Liver (tissue), 8 donors: ENCODE measurements at regions not wholly inside any gene's neighbourhood (a gene's known extent, or its start where the extent isn't known, plus 50 kb on each side); places are given as distances from the start of the nearest gene placed in this dataset.

Source experiments
- DNase-seq: peaks from one replicate; pipeline ENCODE4 v3.0.0-alpha.2; 2017; ENCODE audit warnings: low spot score
- H3K27ac ChIP-seq, 2 donors: one replicate each; pipeline ENCODE4 v1.7.0; 2013; ENCODE audit warnings: inconsistent platforms in 2 of 2, low read length in 2 of 2, control low read depth in 1 of 2, low read depth in 1 of 2, mild to moderate bottlenecking in 1 of 2
- H3K27me3 ChIP-seq, 4 donors: one replicate each; pipeline versions ENCODE4 v1.6.1 to v1.7.0; 2013; ENCODE audit warnings: low read length in 3 of 4, inconsistent platforms in 1 of 4, mild to moderate bottlenecking in 1 of 4, moderate library complexity in 1 of 4; ENCODE audit not compliant: control insufficient read depth in 4 of 4, insufficient read depth in 4 of 4
- H3K36me3 ChIP-seq, 4 donors: one replicate each; pipeline versions ENCODE4 v1.6.1 to v1.7.0; 2013; ENCODE audit warnings: low read length in 3 of 4, mild to moderate bottlenecking in 3 of 4, low read depth in 1 of 4, moderate library complexity in 1 of 4; ENCODE audit not compliant: control insufficient read depth in 4 of 4, insufficient read depth in 3 of 4
- H3K4me1 ChIP-seq, 4 donors: one replicate each; pipeline versions ENCODE4 v1.6.1 to v1.7.0; 2013; ENCODE audit warnings: low read length in 3 of 4, mild to moderate bottlenecking in 3 of 4, moderate library complexity in 1 of 4; ENCODE audit not compliant: control insufficient read depth in 4 of 4, insufficient read depth in 4 of 4
- H3K4me3 ChIP-seq, 3 donors: one replicate each; pipeline versions ENCODE4 v1.6.1 to v1.7.0; 2013; ENCODE audit warnings: low read length in 3 of 3, control low read depth in 1 of 3, low read depth in 1 of 3, mild to moderate bottlenecking in 1 of 3
- H3K9ac ChIP-seq, 2 donors: one replicate each; pipeline ENCODE4 v1.7.0; 2013; ENCODE audit warnings: low read length in 2 of 2, mild to moderate bottlenecking in 2 of 2, moderate library complexity in 2 of 2, control low read depth in 1 of 2, low read depth in 1 of 2
- H3K9me3 ChIP-seq, 4 donors: one replicate each; pipeline versions ENCODE4 v1.6.1 to v1.7.0; 2013; ENCODE audit warnings: low read length in 3 of 4; ENCODE audit not compliant: control insufficient read depth in 4 of 4
- ATF3 ChIP-seq: IDR thresholded peaks from 2 replicates; pipeline ENCODE4 v1.6.1; 2016; ENCODE audit warnings: antibody characterized with exemption
- CTCF ChIP-seq: fragments of 150-350 bp; IDR thresholded peaks from 2 replicates; pipeline ENCODE4 v1.5.1; 2017; ENCODE audit warnings: improper control_type of control experiment, low read depth, low read length; ENCODE audit not compliant: missing input control
- EGR1 ChIP-seq, 2 donors: IDR thresholded peaks; 2 replicates each; pipeline ENCODE4 v1.6.1; 2016 to 2018; ENCODE audit warnings: antibody characterized with exemption in 2 of 2, low read depth in 2 of 2
- FOXA1 ChIP-seq: IDR thresholded peaks from 2 replicates; pipeline ENCODE4 v1.6.1; 2016; ENCODE audit warnings: antibody characterized with exemption
- FOXA2 ChIP-seq: IDR thresholded peaks from 2 replicates; pipeline ENCODE4 v1.6.1; 2016; ENCODE audit warnings: antibody characterized with exemption
- GABPA ChIP-seq, 2 donors: IDR thresholded peaks in 1 of 2; conservative IDR thresholded peaks in 1 of 2; 2 replicates each; pipeline ENCODE4 v1.6.1; 2016; ENCODE audit warnings: antibody characterized with exemption in 2 of 2, mild to moderate bottlenecking in 1 of 2, moderate library complexity in 1 of 2
- HNF4A ChIP-seq, 2 donors: conservative IDR thresholded peaks; 2 replicates each; pipeline ENCODE4 v1.6.1; 2016; ENCODE audit warnings: antibody characterized with exemption in 2 of 2, mild to moderate bottlenecking in 2 of 2
- HNF4G ChIP-seq: IDR thresholded peaks from 2 replicates; pipeline ENCODE4 v1.6.1; 2016; ENCODE audit warnings: antibody characterized with exemption
- JUND ChIP-seq, 2 donors: IDR thresholded peaks; 2 replicates each; pipeline ENCODE4 v1.6.1; 2016; ENCODE audit warnings: antibody characterized with exemption in 2 of 2
- MAX ChIP-seq: IDR thresholded peaks from 2 replicates; pipeline ENCODE4 v1.6.1; 2016; ENCODE audit warnings: antibody characterized with exemption
- NR2F2 ChIP-seq: IDR thresholded peaks from 2 replicates; pipeline ENCODE4 v1.6.1; 2016; ENCODE audit warnings: antibody characterized with exemption
- RAD21 ChIP-seq, 2 donors: IDR thresholded peaks; 2 replicates each; pipeline ENCODE4 v1.6.1; 2016; ENCODE audit warnings: antibody characterized with exemption in 2 of 2, mild to moderate bottlenecking in 2 of 2
- RXRA ChIP-seq, 2 donors: IDR thresholded peaks; 2 replicates each; pipeline ENCODE4 v1.6.1; 2017 to 2018; ENCODE audit warnings: antibody characterized with exemption in 2 of 2, mild to moderate bottlenecking in 1 of 2
- SP1 ChIP-seq: IDR thresholded peaks from 2 replicates; pipeline ENCODE4 v1.6.1; 2018; ENCODE audit warnings: antibody characterized with exemption, mild to moderate bottlenecking
- TAF1 ChIP-seq: conservative IDR thresholded peaks from 2 replicates; pipeline ENCODE4 v1.6.1; 2016; ENCODE audit warnings: antibody characterized with exemption, mild to moderate bottlenecking
- YY1 ChIP-seq: IDR thresholded peaks from 2 replicates; pipeline ENCODE4 v1.6.1; 2016; ENCODE audit warnings: antibody characterized with exemption, mild to moderate bottlenecking
- ZBTB33 ChIP-seq: IDR thresholded peaks from 2 replicates; pipeline ENCODE4 v1.6.1; 2016; ENCODE audit warnings: antibody characterized with exemption
- WGBS: extraction: QIAGEN DNeasy Blood & Tissue Kit; methylation state at CpG from one replicate; pipeline ENCODE4 v1.1.7; 2013; 5-methylcytosine and 5-hydroxymethylcytosine counted together
- donor health status: healthy.
- donor health status: healthy.
- donor health status: healthy.
- donor health status: healthy.
- donor health status: healthy.

GRCh38 chr9:103977163-103977562 lies 116.9 kb upstream of the SMC2 start:
- Histone ChIP-seq H3K9me3 (no peaks in the 10 kb centered on the region), H3K27me3 (no peaks in the 10 kb centered on the region), H3K4me3 (no peak overlapping the region), H3K4me1 (no peaks in the 10 kb centered on the region), H3K9ac (no peak overlapping the region), H3K27ac (no peak overlapping the region), H3K36me3 (no peaks in the 10 kb centered on the region)
- no peak for DNase-seq
- WGBS = 52% methylated on average over 3 of the region's 3 CpGs
- no peak for TF ChIP-seq YY1
- TF ChIP-seq JUND (IDR thresholded peaks at IDR 0.05) = no peak
- no peak for TF ChIP-seq FOXA1
- no peak for TF ChIP-seq EGR1 (IDR thresholded peaks at IDR 0.05; ENCODE audit: low read depth in 2 of 2)
- TF ChIP-seq HNF4A (conservative IDR thresholded peaks at IDR 0.05) = no peak
- no peak for TF ChIP-seq RXRA (IDR thresholded peaks at IDR 0.05)
- no peak for TF ChIP-seq NR2F2
- TF ChIP-seq RAD21 (IDR thresholded peaks at IDR 0.05) = no peak
- TF ChIP-seq ZBTB33 = no peak
- no peak for TF ChIP-seq FOXA2
- TF ChIP-seq TAF1 = no peak
- TF ChIP-seq CTCF = no peak
- no peak for TF ChIP-seq SP1
- no peak for TF ChIP-seq HNF4G

- H3K27me3 ChIP-seq = no peaks in the 10 kb centered on the region
- DNase-seq = no peak
- H3K9me3 ChIP-seq = no peaks in the 10 kb centered on the region
- H3K4me1 ChIP-seq = no peaks in the 10 kb centered on the region
- no peak overlapping the region for H3K4me3 ChIP-seq
- TF ChIP-seq EGR1 (IDR thresholded peaks at IDR 0.05; ENCODE audit: low read depth in 2 of 2) = no peak
- TF ChIP-seq NR2F2 = no peak
- no peak for TF ChIP-seq RXRA (IDR thresholded peaks at IDR 0.05)
- H3K9ac ChIP-seq = no peak overlapping the region
- no peak overlapping the region for H3K27ac ChIP-seq
- H3K36me3 ChIP-seq = no peaks in the 10 kb centered on the region
Measured at GRCh38 chr9:103978396-103978795, 115.7 kb upstream of the SMC2 start.

GRCh38 chr9:103981912-103982311 lies 112.2 kb upstream of the SMC2 start:
- Histone ChIP-seq H3K4me3 (no peak overlapping the region), H3K36me3 (no peaks in the 10 kb centered on the region), H3K9me3 (peaks cover 0 to 2% (median 0%) of the 10 kb centered on the region in 4 donors), H3K27me3 (no peaks in the 10 kb centered on the region), H3K9ac (no peak overlapping the region), H3K27ac (no peak overlapping the region), H3K4me1 (no peaks in the 10 kb centered on the region)
- 76% methylated on average over 2 of the region's 2 CpGs for WGBS
- DNase-seq = no peak
- TF ChIP-seq FOXA1 (no peak), ZBTB33 (no peak), GABPA (IDR thresholded peaks at IDR 0.05 in 1 of 2, conservative IDR thresholded peaks at IDR 0.05 in 1 of 2) (no peak), CTCF (no peak), RAD21 (IDR thresholded peaks at IDR 0.05) (no peak), RXRA (IDR thresholded peaks at IDR 0.05) (no peak), NR2F2 (no peak), EGR1 (IDR thresholded peaks at IDR 0.05; ENCODE audit: low read depth in 2 of 2) (no peak), YY1 (no peak), TAF1 (no peak), FOXA2 (no peak), JUND (IDR thresholded peaks at IDR 0.05) (no peak), MAX (no peak), HNF4A (conservative IDR thresholded peaks at IDR 0.05) (no peak), ATF3 (no peak), HNF4G (no peak), SP1 (no peak)
